IMR-90 (cell line): ENCODE measurements at regions not wholly inside any gene's neighbourhood (a gene's known extent, or its start where the extent isn't known, plus 50 kb on each side); places are given as distances from the start of the nearest gene placed in this dataset.

ENCODE experiments used
- ATAC-seq: fragments of 200-7000 bp; cut with Tn5 transposase; 2 replicates; pipeline ENCODE4 v1.9.1; 2020; ENCODE audit warnings: low read depth, mild to moderate bottlenecking, moderate library complexity
- BruUV-seq: library from RNA; stranded (reverse); fragments of 400-500 nt; replicated peaks from 2 replicates; lab custom pipeline; 2021; lab: Mats Ljungman, UMichigan
- CTCF ChIA-PET: fragments of 300-600 bp; formaldehyde crosslinking; extraction: SDS; loops from one replicate; lab custom pipeline; 2021; ENCODE audit warnings: antibody characterized with exemption; lab: Yijun Ruan, JAX
- POLR2A ChIA-PET: fragments of 300-600 bp; sonication (Branson Sonifier 250); formaldehyde crosslinking; loops from one replicate; lab custom pipeline; 2022; ENCODE audit warnings: antibody characterized with exemption; ENCODE audit not compliant: unreplicated experiment; lab: Charles Lee
- DNase-seq: peaks from one replicate; pipeline ENCODE4 v3.0.0; 2013
- H2AFZ ChIP-seq: replicated peaks from 2 replicates; pipeline ENCODE3; 2013; ENCODE audit warnings: low read length, mild to moderate bottlenecking; ENCODE audit not compliant: poor library complexity
- H2AK5ac ChIP-seq: 2 replicates; pipeline ENCODE4 v1.6.1; 2013; ENCODE audit warnings: low read depth, low read length, inconsistent platforms
- H2AK9ac ChIP-seq: replicated peaks from 2 replicates; pipeline ENCODE3; 2013; ENCODE audit warnings: mild to moderate bottlenecking, low read depth, low read length, moderate library complexity; ENCODE audit not compliant: poor library complexity
- H2BK120ac ChIP-seq: 2 replicates; pipeline ENCODE4 v1.6.1; 2013; ENCODE audit warnings: low read depth, low read length, inconsistent platforms
- H2BK15ac ChIP-seq: 3 replicates; pipeline ENCODE4 v1.6.1; 2013; ENCODE audit warnings: low read depth, low read length, inconsistent platforms
- H2BK20ac ChIP-seq: 2 replicates; pipeline ENCODE4 v1.6.1; 2013; ENCODE audit warnings: low read depth, mild to moderate bottlenecking, inconsistent platforms, low read length, moderate library complexity
- H2BK5ac ChIP-seq: 2 replicates; pipeline ENCODE4 v1.6.1; 2013; ENCODE audit warnings: mild to moderate bottlenecking, low read depth, low read length, inconsistent platforms; ENCODE audit not compliant: poor library complexity, severe bottlenecking
- H3K14ac ChIP-seq: replicated peaks from 2 replicates; pipeline ENCODE4 v1.6.1; 2013; ENCODE audit warnings: low read depth, low read length, inconsistent platforms
- H3K18ac ChIP-seq: 2 replicates; pipeline ENCODE4 v1.6.1; 2013; ENCODE audit warnings: low read depth, low read length, control low read depth
- H3K23ac ChIP-seq: 2 replicates; pipeline ENCODE4 v1.6.1; 2013; ENCODE audit warnings: low read depth, low read length, inconsistent platforms
- H3K27ac ChIP-seq: 2 replicates; pipeline ENCODE4 v1.5.1; 2013; ENCODE audit warnings: mild to moderate bottlenecking, control low read depth, low read length; ENCODE audit not compliant: insufficient read depth
- H3K27me3 ChIP-seq: 2 replicates; pipeline ENCODE4 v1.6.1; 2013; ENCODE audit warnings: low read length; ENCODE audit not compliant: control insufficient read depth, insufficient read depth
- H3K36me3 ChIP-seq: 2 replicates; pipeline ENCODE4 v1.6.1; 2013; ENCODE audit warnings: low read length, mixed read lengths; ENCODE audit not compliant: control insufficient read depth, insufficient read depth
- H3K4ac ChIP-seq: 2 replicates; pipeline ENCODE4 v1.6.1; 2013; ENCODE audit warnings: low read depth, low read length, inconsistent platforms
- H3K4me1 ChIP-seq: 2 replicates; pipeline ENCODE4 v1.6.1; 2013; ENCODE audit warnings: low read length, mixed read lengths; ENCODE audit not compliant: control insufficient read depth, insufficient read depth
- H3K4me2 ChIP-seq: 2 replicates; pipeline ENCODE4 v1.6.1; 2013; ENCODE audit warnings: low read depth, mild to moderate bottlenecking, control low read depth, low read length, moderate library complexity
- H3K4me3 ChIP-seq: 2 replicates; pipeline ENCODE4 v1.5.1; 2013; ENCODE audit warnings: low read depth, mild to moderate bottlenecking, control low read depth, low read length, moderate library complexity; ENCODE audit not compliant: insufficient read depth
- H3K56ac ChIP-seq: 2 replicates; pipeline ENCODE4 v1.6.1; 2013; ENCODE audit warnings: low read length, inconsistent platforms; ENCODE audit not compliant: insufficient read depth; ENCODE audit errors: extremely low read depth
- H3K79me1 ChIP-seq, 2 experiments: 2 replicates each; pipeline ENCODE4 v1.6.1; 2013; ENCODE audit warnings: low read length in 2 of 2, inconsistent platforms in 1 of 2, low read depth in 1 of 2
- H3K9ac ChIP-seq: 2 replicates; pipeline ENCODE4 v1.6.1; 2013; ENCODE audit warnings: low read depth, low read length, control low read depth
- H3K9me1 ChIP-seq: 2 replicates; pipeline ENCODE4 v1.6.1; 2013; ENCODE audit warnings: low read length, inconsistent platforms; ENCODE audit not compliant: insufficient read depth
- H3K9me3 ChIP-seq: 2 replicates; pipeline ENCODE4 v1.6.1; 2013; ENCODE audit warnings: low read length; ENCODE audit not compliant: control insufficient read depth, insufficient read depth
- H4K20me1 ChIP-seq: 2 replicates; pipeline ENCODE4 v1.6.1; 2013; ENCODE audit warnings: low read length, inconsistent platforms; ENCODE audit not compliant: insufficient read depth
- H4K5ac ChIP-seq: 2 replicates; pipeline ENCODE4 v1.6.1; 2013; ENCODE audit warnings: mild to moderate bottlenecking, low read depth, low read length, control low read depth
- H4K8ac ChIP-seq, 2 experiments: 2 replicates each; pipeline ENCODE4 v1.6.1; 2013; ENCODE audit warnings: low read depth in 2 of 2, low read length in 2 of 2, control low read depth in 1 of 2, inconsistent platforms in 1 of 2
- H4K91ac ChIP-seq: 2 replicates; pipeline ENCODE4 v1.6.1; 2013; ENCODE audit warnings: low read depth, low read length, inconsistent platforms; ENCODE audit not compliant: insufficient read depth
- BHLHE40 ChIP-seq: fragments of 150-350 bp; IDR thresholded peaks from 2 replicates; pipeline ENCODE4 v1.6.1; 2016; ENCODE audit warnings: mild to moderate bottlenecking, low read depth, low read length
- CEBPB ChIP-seq: IDR thresholded peaks from 2 replicates; pipeline ENCODE4 v1.6.1; 2012; ENCODE audit warnings: low read depth, low read length, improper control_type of control experiment
- CHD1 ChIP-seq: IDR thresholded peaks from 2 replicates; pipeline ENCODE4 v1.6.1; 2012; ENCODE audit warnings: low read depth, low read length, improper control_type of control experiment
- CTCF ChIP-seq: conservative IDR thresholded peaks from 2 replicates; pipeline ENCODE4 v1.5.1; 2012; ENCODE audit warnings: mild to moderate bottlenecking, low read depth, low read length, improper control_type of control experiment
- ELK1 ChIP-seq: fragments of 150-350 bp; IDR thresholded peaks from 2 replicates; pipeline ENCODE4 v1.6.1; 2016; ENCODE audit warnings: low read depth, mild to moderate bottlenecking, low read length, moderate library complexity, borderline replicate concordance
- FOS ChIP-seq: fragments of 150-350 bp; IDR thresholded peaks from 2 replicates; pipeline ENCODE4 v1.6.1; 2016; ENCODE audit warnings: low read depth, low read length
- MAFK ChIP-seq: IDR thresholded peaks from 2 replicates; pipeline ENCODE4 v1.6.1; 2012; ENCODE audit warnings: low read depth, low read length, improper control_type of control experiment
- MAZ ChIP-seq: IDR thresholded peaks from 2 replicates; pipeline ENCODE4 v1.6.1; 2012; ENCODE audit warnings: low read depth, mild to moderate bottlenecking, low read length, improper control_type of control experiment, moderate library complexity, borderline replicate concordance
- MXI1 ChIP-seq: IDR thresholded peaks from 2 replicates; pipeline ENCODE4 v1.6.1; 2012; ENCODE audit warnings: low read depth, mild to moderate bottlenecking, low read length, moderate library complexity, borderline replicate concordance
- NFE2L2 ChIP-seq: fragments of 150-350 bp; IDR thresholded peaks from 2 replicates; pipeline ENCODE4 v1.6.1; 2016; ENCODE audit warnings: low read depth, mild to moderate bottlenecking, low read length
- POLR2A ChIP-seq: IDR thresholded peaks from 2 replicates; pipeline ENCODE4 v1.6.1; 2012; ENCODE audit warnings: mild to moderate bottlenecking, low read depth, low read length
- RAD21 ChIP-seq: IDR thresholded peaks from 2 replicates; pipeline ENCODE4 v1.6.1; 2012; ENCODE audit warnings: low read length, improper control_type of control experiment
- RCOR1 ChIP-seq: IDR thresholded peaks from 2 replicates; pipeline ENCODE4 v1.6.1; 2012; ENCODE audit warnings: mild to moderate bottlenecking, low read length, improper control_type of control experiment; ENCODE audit not compliant: insufficient replicate concordance
- RFX5 ChIP-seq: IDR thresholded peaks from 2 replicates; pipeline ENCODE4 v1.8.0; 2012; ENCODE audit warnings: low read depth, mild to moderate bottlenecking, low read length, moderate library complexity
- SMC3 ChIP-seq: fragments of 150-350 bp; IDR thresholded peaks from 2 replicates; pipeline ENCODE4 v1.6.1; 2016; ENCODE audit warnings: low read depth, mild to moderate bottlenecking, antibody characterized with exemption, low read length, moderate library complexity
- WGBS, 2 experiments: methylation state at CpG; one replicate each; pipeline versions ENCODE4 v1.1.5 to v1.1.7; 2013; ENCODE audit warnings: missing lambda C conversion rate in 2 of 2; ENCODE audit not compliant: insufficient read length in 1 of 2; ENCODE audit errors: extremely low coverage in 2 of 2; 5-methylcytosine and 5-hydroxymethylcytosine counted together
- dilution Hi-C: fragments of 300-500 bp; cut with HindIII; formaldehyde crosslinking; loops from one replicate; pipeline ENCODE4 v1.14.3; 2018; ENCODE audit warnings: low sequenced_read_pairs; ENCODE audit not compliant: unreplicated experiment
- in situ Hi-C: fragments of 300-500 bp; cut with MboI; formaldehyde crosslinking; loops from 3 replicates; pipeline ENCODE4 v1.14.3; 2019; ENCODE audit warnings: low sequenced_read_pairs, inconsistent platforms, mixed read lengths
- intact Hi-C: fragments of 100-400 bp; cut with micrococcal nuclease; formaldehyde crosslinking; loops from 2 replicates; pipeline ENCODE4 v1.10.0; 2022
- TF ChIP-seq, protein P1 (sequence below): fragments of 150-350 bp; IDR thresholded peaks from 2 replicates; pipeline ENCODE4 v1.6.1; 2017; ENCODE audit warnings: mild to moderate bottlenecking, antibody characterized with exemption, low read length, low read depth

DNA sequence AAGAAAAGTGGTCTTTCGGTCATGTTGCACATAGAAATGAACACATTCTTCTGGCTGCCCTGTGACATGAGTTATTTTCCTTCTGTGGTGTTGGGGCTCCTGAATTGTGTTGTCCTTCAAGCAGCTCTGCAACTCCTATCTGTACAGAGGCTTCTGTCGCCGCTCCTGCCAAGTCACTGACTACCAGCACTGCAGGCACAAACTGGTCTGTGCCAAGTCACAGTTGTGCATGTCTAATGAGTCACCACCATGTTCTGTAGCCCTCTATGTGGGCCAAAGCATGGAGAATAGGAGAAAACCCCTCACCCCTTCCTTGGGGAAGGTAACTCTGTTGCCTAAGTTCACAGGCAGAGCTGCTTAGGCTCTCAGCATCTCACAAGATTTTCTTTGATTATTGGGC, 283.3 kb downstream of the RPL10L start:
- H3K56ac ChIP-seq, result no peak overlapping the region
- H3K27me3 ChIP-seq, result no peaks in the 10 kb centered on the region
- H3K4ac ChIP-seq, result no peak overlapping the region
- H4K8ac ChIP-seq, result no peak overlapping the region
- H2AK9ac ChIP-seq, result no peak overlapping the region
- H3K4me3 ChIP-seq, result no peak overlapping the region
- DNase-seq (no peak), ATAC-seq (no peak)
- no peak overlapping the region for H2BK15ac ChIP-seq
- H3K23ac ChIP-seq, result no peak overlapping the region
- dilution Hi-C loops, result no loop called here
- no peak overlapping the region for H2AK5ac ChIP-seq
- no peak overlapping the region for H4K5ac ChIP-seq
- H3K9ac ChIP-seq, result no peak overlapping the region
- H3K36me3 ChIP-seq, result no peaks in the 10 kb centered on the region
- H2BK120ac ChIP-seq, result no peak overlapping the region
- H4K91ac ChIP-seq, result no peak overlapping the region
- no peaks in the 10 kb centered on the region for H3K79me1 ChIP-seq
- POLR2A ChIA-PET, result no interaction called here
- no peak overlapping the region for H3K27ac ChIP-seq
- H4K20me1 ChIP-seq, result no peaks in the 10 kb centered on the region
- H2BK20ac ChIP-seq, result no peak overlapping the region
- BruUV-seq, result no TSS peak
- WGBS, 2 experiments, result 60% methylated on average over 1 of the region's 3 CpGs; no CpG with 5 or more reads in 1 of the 2 experiments
- H3K9me1 ChIP-seq, result no peaks in the 10 kb centered on the region
- no peaks in the 10 kb centered on the region for H3K4me1 ChIP-seq
- no peak overlapping the region for H2AFZ ChIP-seq
- H3K18ac ChIP-seq, result no peak overlapping the region
- intact Hi-C loops, result no loop called here
- H3K4me2 ChIP-seq, result no peak overlapping the region
- in situ Hi-C loops, result no loop called here
- no peak overlapping the region for H3K14ac ChIP-seq
- CTCF ChIA-PET, result no interaction called here
- H3K9me3 ChIP-seq, result peaks cover 2% of the 10 kb centered on the region; the same call in 1 of the 2 replicates
- TF ChIP-seq NFE2L2, result no peak
- no peak for TF ChIP-seq MAFK
- TF ChIP-seq MXI1, result no peak
- no peak for TF ChIP-seq ELK1
- TF ChIP-seq BHLHE40, result no peak
- TF ChIP-seq MAZ, result no peak
- no peak for TF ChIP-seq FOS
- no peak for TF ChIP-seq CEBPB
- no peak for TF ChIP-seq CTCF
- no peak for TF ChIP-seq RCOR1
- no peak for TF ChIP-seq POLR2A
- no peak for TF ChIP-seq CHD1
- TF ChIP-seq RAD21, result no peak
- TF ChIP-seq SMC3, result no peak
- TF ChIP-seq RFX5, result no peak
- TF ChIP-seq, protein P1, sequence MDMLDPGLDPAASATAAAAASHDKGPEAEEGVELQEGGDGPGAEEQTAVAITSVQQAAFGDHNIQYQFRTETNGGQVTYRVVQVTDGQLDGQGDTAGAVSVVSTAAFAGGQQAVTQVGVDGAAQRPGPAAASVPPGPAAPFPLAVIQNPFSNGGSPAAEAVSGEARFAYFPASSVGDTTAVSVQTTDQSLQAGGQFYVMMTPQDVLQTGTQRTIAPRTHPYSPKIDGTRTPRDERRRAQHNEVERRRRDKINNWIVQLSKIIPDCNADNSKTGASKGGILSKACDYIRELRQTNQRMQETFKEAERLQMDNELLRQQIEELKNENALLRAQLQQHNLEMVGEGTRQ, result no peak
- H2BK5ac ChIP-seq, result no peak overlapping the region
